A549 (cell line): ENCODE measurements at regions not wholly inside any gene's neighbourhood (a gene's known extent, or its start where the extent isn't known, plus 50 kb on each side); places are given as distances from the start of the nearest gene placed in this dataset.

Experiments
- CHD2 ChIP-seq: fragments of 150-350 bp; IDR thresholded peaks from 2 replicates; pipeline ENCODE4 v1.6.1; 2014; ENCODE audit warnings: low read length; ENCODE audit not compliant: partially characterized antibody
- CTCF ChIP-seq: fragments of >200 bp; sonication (Bioruptor Twin); formaldehyde crosslinking; IDR thresholded peaks from 3 replicates; pipeline ENCODE4 v1.5.1; 2016
- HDAC2 ChIP-seq: fragments of 200-600 bp; sonication (generic); IDR thresholded peaks from 2 replicates; pipeline ENCODE4 v1.6.1; 2016
- JUN ChIP-seq, 2 experiments: fragments of >200 bp; sonication (Bioruptor Twin); formaldehyde crosslinking; IDR thresholded peaks; 2 replicates in 1 of 2; 3 replicates in 1 of 2; pipeline ENCODE4 v1.6.1; 2016 to 2017
- POLR2A ChIP-seq: IDR thresholded peaks from 2 replicates; pipeline ENCODE4 v1.6.1; 2012; ENCODE audit warnings: mild to moderate bottlenecking, low read length
- RCOR1 ChIP-seq: fragments of 150-350 bp; IDR thresholded peaks from 2 replicates; pipeline ENCODE4 v1.6.1; 2014; ENCODE audit warnings: antibody characterized with exemption, low read length, low read depth
- REST ChIP-seq: fragments of 200-600 bp; sonication (generic); IDR thresholded peaks from 2 replicates; pipeline ENCODE4 v1.6.1; 2016; ENCODE audit warnings: antibody characterized with exemption, mild to moderate bottlenecking, moderate library complexity
- RFX5 ChIP-seq: fragments of 450-650 bp; IDR thresholded peaks from 2 replicates; pipeline ENCODE4 v1.7.1; 2014; ENCODE audit warnings: antibody characterized with exemption, mild to moderate bottlenecking, moderate library complexity
- TFCP2L1 ChIP-seq: fragments of 250-450 bp; sonication (Bioruptor Pico); IDR thresholded peaks from 2 replicates; pipeline ENCODE4 v1.5.0; 2021; ENCODE audit warnings: mild to moderate bottlenecking
- ZC3H11A ChIP-seq: fragments of 450-650 bp; IDR thresholded peaks from 2 replicates; pipeline ENCODE4 v1.6.1; 2014; ENCODE audit warnings: antibody characterized with exemption, mild to moderate bottlenecking
- TF ChIP-seq, protein P1 (sequence below): fragments of >200 bp; sonication (Bioruptor Twin); formaldehyde crosslinking; IDR thresholded peaks from 3 replicates; pipeline ENCODE4 v1.6.1; 2016
- TF ChIP-seq, protein P2 (sequence below): IDR thresholded peaks from 2 replicates; pipeline ENCODE4 v1.6.1; 2012; ENCODE audit warnings: low read depth, borderline replicate concordance

DNA sequence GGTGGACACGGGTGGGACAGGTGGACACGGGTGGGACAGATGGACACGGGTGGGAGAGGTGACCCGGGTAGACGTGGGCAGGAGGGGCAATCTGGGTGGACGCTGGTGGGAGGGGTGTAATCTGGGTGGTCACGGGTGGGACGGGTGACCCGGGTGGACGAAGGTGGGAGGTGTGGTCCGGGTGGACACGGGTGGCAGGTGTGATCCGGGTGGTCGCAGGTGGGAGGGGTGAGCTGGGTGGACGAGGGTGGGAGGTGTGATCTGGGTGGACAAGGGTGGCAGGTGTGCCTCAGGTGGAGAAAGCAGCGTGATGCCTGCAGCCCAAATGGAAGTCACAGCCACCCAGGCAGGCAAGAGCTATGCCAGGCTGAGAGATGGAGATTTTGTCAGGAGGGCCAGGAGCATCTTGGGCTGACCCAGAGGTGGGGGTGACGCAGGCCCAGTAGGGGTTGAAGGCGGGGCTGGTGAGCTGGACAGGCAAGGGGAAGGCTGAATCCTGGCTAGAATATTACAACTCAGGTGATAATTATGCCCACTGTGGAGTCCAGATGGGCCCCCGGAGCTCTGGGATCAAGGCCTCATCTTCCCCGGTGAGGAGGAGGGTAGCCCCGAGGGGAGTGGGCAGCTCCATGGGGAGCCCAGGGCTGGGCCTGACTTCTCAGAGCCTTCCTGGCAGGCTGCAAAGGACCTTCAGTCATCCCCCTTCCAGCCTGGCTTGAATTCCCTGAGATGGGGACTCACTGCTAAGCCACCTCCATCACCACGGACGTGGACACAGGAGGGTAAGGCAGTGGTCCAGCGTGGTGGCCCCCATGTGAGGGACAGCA is 100.0 kb downstream of the ADRA2C start:
- no peak for TF ChIP-seq CTCF
- no peak for TF ChIP-seq ZC3H11A
- no peak for TF ChIP-seq TFCP2L1 (CRISPR knock-in tag)
- TF ChIP-seq RCOR1 = no peak
- TF ChIP-seq HDAC2 = no peak
- no peak for TF ChIP-seq RFX5
- TF ChIP-seq POLR2A = no peak
- no peak for TF ChIP-seq JUN (IDR thresholded peaks at IDR 0.05)
- no peak for TF ChIP-seq REST
- TF ChIP-seq, protein P1, sequence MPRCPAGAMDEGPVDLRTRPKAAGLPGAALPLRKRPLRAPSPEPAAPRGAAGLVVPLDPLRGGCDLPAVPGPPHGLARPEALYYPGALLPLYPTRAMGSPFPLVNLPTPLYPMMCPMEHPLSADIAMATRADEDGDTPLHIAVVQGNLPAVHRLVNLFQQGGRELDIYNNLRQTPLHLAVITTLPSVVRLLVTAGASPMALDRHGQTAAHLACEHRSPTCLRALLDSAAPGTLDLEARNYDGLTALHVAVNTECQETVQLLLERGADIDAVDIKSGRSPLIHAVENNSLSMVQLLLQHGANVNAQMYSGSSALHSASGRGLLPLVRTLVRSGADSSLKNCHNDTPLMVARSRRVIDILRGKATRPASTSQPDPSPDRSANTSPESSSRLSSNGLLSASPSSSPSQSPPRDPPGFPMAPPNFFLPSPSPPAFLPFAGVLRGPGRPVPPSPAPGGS = no peak
- TF ChIP-seq CHD2 = no peak
- TF ChIP-seq, protein P2, sequence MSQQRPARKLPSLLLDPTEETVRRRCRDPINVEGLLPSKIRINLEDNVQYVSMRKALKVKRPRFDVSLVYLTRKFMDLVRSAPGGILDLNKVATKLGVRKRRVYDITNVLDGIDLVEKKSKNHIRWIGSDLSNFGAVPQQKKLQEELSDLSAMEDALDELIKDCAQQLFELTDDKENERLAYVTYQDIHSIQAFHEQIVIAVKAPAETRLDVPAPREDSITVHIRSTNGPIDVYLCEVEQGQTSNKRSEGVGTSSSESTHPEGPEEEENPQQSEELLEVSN = no peak
